Activated T-cell treated with anti-CD3 and anti-CD28 coated beads for 1 hour (primary cell): ENCODE measurements at regions not wholly inside any gene's neighbourhood (a gene's known extent, or its start where the extent isn't known, plus 50 kb on each side); places are given as distances from the start of the nearest gene placed in this dataset.

ENCODE experiments used
- DNase-seq: peaks from one replicate; pipeline ENCODE4 v3.0.0-alpha.2; 2020; ENCODE audit warnings: low read depth

GRCh38 chr17:77838748-77839697 lies 119.5 kb upstream of the TNRC6C start:
- no peak for DNase-seq

GRCh38 chr17:77839698-77840512 lies 118.6 kb upstream of the TNRC6C start:
- no peak for DNase-seq

GRCh38 chr17:77840513-77841165 lies 117.9 kb upstream of the TNRC6C start:
- DNase-seq: no peak

- no peak for DNase-seq
Measured at GRCh38 chr17:77841742-77842527, 116.6 kb upstream of the TNRC6C start.

- no peak for DNase-seq
Measured at GRCh38 chr17:77842528-77843147, 115.9 kb upstream of the TNRC6C start.

GRCh38 chr17:77843255-77843895 lies 115.1 kb upstream of the TNRC6C start:
- DNase-seq: peak; percentile 46

- no peak for DNase-seq
Measured at GRCh38 chr17:77843896-77844295, 114.6 kb upstream of the TNRC6C start.

GRCh38 chr17:77844681-77845080 lies 113.8 kb upstream of the TNRC6C start:
- no peak for DNase-seq

GRCh38 chr17:77845541-77846225 lies 112.8 kb upstream of the TNRC6C start:
- no peak for DNase-seq

GRCh38 chr17:77846531-77847085 lies 111.9 kb upstream of the TNRC6C start:
- no peak for DNase-seq

GRCh38 chr17:77847221-77848085 lies 111.0 kb upstream of the TNRC6C start:
- DNase-seq: no peak

- DNase-seq: no peak
Measured at GRCh38 chr17:77848257-77848656, 110.2 kb upstream of the TNRC6C start.

GRCh38 chr17:77849239-77849638 lies 109.3 kb upstream of the TNRC6C start:
- no peak for DNase-seq

- no peak for DNase-seq
Measured at GRCh38 chr17:77851921-77852320, 106.6 kb upstream of the TNRC6C start.

- DNase-seq: no peak
Measured at GRCh38 chr17:77852731-77853130, 105.8 kb upstream of the TNRC6C start.

- no peak for DNase-seq
Measured at GRCh38 chr17:77853191-77853977, 105.1 kb upstream of the TNRC6C start.

GRCh38 chr17:77854083-77854758 lies 104.3 kb upstream of the TNRC6C start:
- DNase-seq: no peak
